PC-3 (cell line): ENCODE measurements at regions not wholly inside any gene's neighbourhood (a gene's known extent, or its start where the extent isn't known, plus 50 kb on each side); places are given as distances from the start of the nearest gene placed in this dataset.

Source experiments
- CTCF ChIP-seq: fragments of 300-600 bp; sonication (generic); conservative IDR thresholded peaks from 2 replicates; pipeline ENCODE4 v1.5.1; 2017; ENCODE audit warnings: antibody characterized with exemption, low read depth, mild to moderate bottlenecking, low read length
- EZH2 ChIP-seq: fragments of 300-600 bp; sonication (generic); IDR thresholded peaks from one replicate; pipeline ENCODE4 v1.6.1; 2017; ENCODE audit warnings: antibody characterized with exemption, mild to moderate bottlenecking, low read length; ENCODE audit not compliant: unreplicated experiment
- EZH2phosphoT487 ChIP-seq: fragments of 300-600 bp; sonication (generic); IDR thresholded peaks from 2 replicates; pipeline ENCODE4 v1.6.1; 2018; ENCODE audit warnings: mild to moderate bottlenecking, antibody characterized with exemption, low read length, borderline replicate concordance

GRCh38 chr6:156427345-156427744 is 349.8 kb upstream of the ARID1B start:
- TF ChIP-seq CTCF, result no peak
- no peak for TF ChIP-seq EZH2
- no peak for TF ChIP-seq EZH2phosphoT487
